GM12878 (cell line): ENCODE measurements at regions not wholly inside any gene's neighbourhood (a gene's known extent, or its start where the extent isn't known, plus 50 kb on each side); places are given as distances from the start of the nearest gene placed in this dataset.

Source experiments
- ATAC-seq: fragments of 200-7000 bp; cut with Tn5 transposase; 3 replicates; pipeline ENCODE4 v1.9.1; 2020; ENCODE audit warnings: mild to moderate bottlenecking, moderate library complexity
- BruUV-seq: library from RNA; stranded (reverse); fragments of 400-500 nt; replicated peaks from 2 replicates; lab custom pipeline; 2021; lab: Mats Ljungman, UMichigan
- CTCF ChIA-PET: fragments of 300-600 bp; sonication (Branson Sonifier 250); formaldehyde crosslinking; extraction: SDS; loops from one replicate; lab custom pipeline; 2021; ENCODE audit warnings: inconsistent platforms; lab: Yijun Ruan, JAX
- POLR2A ChIA-PET: fragments of 350-600 bp; formaldehyde crosslinking; extraction: SDS; loops from one replicate; lab custom pipeline; 2021; ENCODE audit warnings: inconsistent platforms; lab: Charles Lee
- RAD21 ChIA-PET: fragments of 300-600 bp; sonication (Branson Sonifier 250); formaldehyde crosslinking; loops from one replicate; lab custom pipeline; 2023; ENCODE audit warnings: antibody characterized with exemption; ENCODE audit not compliant: unreplicated experiment; lab: Charles Lee
- SMC1A ChIA-PET: fragments of 300-600 bp; sonication (Branson Sonifier 250); formaldehyde crosslinking; loops from one replicate; lab custom pipeline; 2023; ENCODE audit not compliant: unreplicated experiment, uncharacterized antibody; lab: Charles Lee
- DNase-seq: peaks from one replicate; pipeline ENCODE4 v3.0.0-alpha.2; 2011; ENCODE audit warnings: low read depth, low spot score
- FAIRE-seq: peaks from 3 replicates; lab custom pipeline; 2011; peaks lifted over from hg19 to GRCh38; lab: Jason Lieb, UNC
- H2AFZ ChIP-seq: 2 replicates; pipeline ENCODE4 v1.6.0; 2011; ENCODE audit warnings: low read depth, low read length, control low read depth; ENCODE audit not compliant: control insufficient read depth
- H3K27ac ChIP-seq: 2 replicates; pipeline ENCODE4 v1.5.1; 2011; ENCODE audit warnings: control low read depth; ENCODE audit not compliant: control insufficient read depth, insufficient read depth
- H3K27me3 ChIP-seq, 2 experiments: replicated peaks in 1 of 2; 2 replicates each; pipeline versions ENCODE4 v1.6.0 to v1.6.1; 2011; ENCODE audit warnings: low read length in 1 of 2; ENCODE audit not compliant: control insufficient read depth in 2 of 2, insufficient read depth in 2 of 2
- H3K36me3 ChIP-seq, 2 experiments: 2 replicates each; pipeline ENCODE4 v1.5.1; 2011; ENCODE audit warnings: low read length in 1 of 2; ENCODE audit not compliant: control insufficient read depth in 2 of 2, insufficient read depth in 2 of 2
- H3K4me1 ChIP-seq: 2 replicates; pipeline ENCODE4 v1.6.1; 2011; ENCODE audit warnings: mild to moderate bottlenecking, low read length, moderate library complexity, mixed read lengths; ENCODE audit not compliant: control insufficient read depth, insufficient read depth
- H3K4me2 ChIP-seq: 2 replicates; pipeline ENCODE4 v1.6.0; 2011; ENCODE audit warnings: control low read depth; ENCODE audit not compliant: control insufficient read depth, insufficient read depth
- H3K4me3 ChIP-seq: fragments of 200-600 bp; sonication (generic); 2 replicates; pipeline ENCODE4 v1.5.1; 2016
- H3K79me2 ChIP-seq: 2 replicates; pipeline ENCODE4 v1.6.0; 2011; ENCODE audit warnings: low read length; ENCODE audit not compliant: control insufficient read depth, insufficient read depth
- H3K9ac ChIP-seq: 2 replicates; pipeline ENCODE4 v1.8.0; 2011; ENCODE audit warnings: low read length, control low read depth, mixed read lengths; ENCODE audit not compliant: control insufficient read depth, insufficient read depth
- H3K9me3 ChIP-seq: replicated peaks from 3 replicates; pipeline ENCODE4 v1.5.1; 2011; ENCODE audit warnings: mild to moderate bottlenecking, low read length; ENCODE audit not compliant: control insufficient read depth, insufficient read depth
- H4K20me1 ChIP-seq: 2 replicates; pipeline ENCODE4 v1.6.0; 2011; ENCODE audit not compliant: control insufficient read depth, insufficient read depth
- CBX3 ChIP-seq: fragments of 200-600 bp; sonication (generic); IDR thresholded peaks from 2 replicates; pipeline ENCODE4 v1.6.1; 2016; ENCODE audit warnings: low read depth, borderline replicate concordance
- CHD2 ChIP-seq: IDR thresholded peaks from 2 replicates; pipeline ENCODE4 v1.6.1; 2011; ENCODE audit warnings: low read depth, low read length, improper control_type of control experiment, borderline replicate concordance
- CREM ChIP-seq: IDR thresholded peaks from 2 replicates; pipeline ENCODE4 v1.6.1; 2014; ENCODE audit warnings: antibody characterized with exemption, low read depth
- FOXK2 ChIP-seq: fragments of 450-650 bp; IDR thresholded peaks from 2 replicates; pipeline ENCODE4 v1.6.1; 2017; ENCODE audit warnings: mild to moderate bottlenecking, moderate library complexity
- MTA3 ChIP-seq: IDR thresholded peaks from 2 replicates; pipeline ENCODE4 v1.6.1; 2012; ENCODE audit warnings: low read length, inconsistent platforms, borderline replicate concordance
- NR2C1 ChIP-seq: fragments of 450-650 bp; IDR thresholded peaks from 2 replicates; pipeline ENCODE4 v1.6.1; 2017; ENCODE audit warnings: antibody characterized with exemption, mild to moderate bottlenecking, moderate library complexity
- PBX3 ChIP-seq: IDR thresholded peaks from 2 replicates; pipeline ENCODE4 v1.6.1; 2011; ENCODE audit warnings: mild to moderate bottlenecking, low read depth, low read length, moderate library complexity; ENCODE audit not compliant: insufficient replicate concordance
- STAT3 ChIP-seq: IDR thresholded peaks from 2 replicates; pipeline ENCODE4 v1.6.1; 2011; ENCODE audit warnings: low read depth, low read length, improper control_type of control experiment
- TCF3 ChIP-seq: IDR thresholded peaks from 2 replicates; pipeline ENCODE4 v1.6.1; 2012; ENCODE audit warnings: low read depth, mild to moderate bottlenecking, low read length, borderline replicate concordance; ENCODE audit not compliant: insufficient read depth
- ZBTB11 ChIP-seq: fragments of 450-650 bp; formaldehyde crosslinking; IDR thresholded peaks from 2 replicates; pipeline ENCODE4 v1.5.0; 2022; ENCODE audit warnings: mild to moderate bottlenecking, missing genetic modification characterization
- ZBTB33 ChIP-seq: fragments of 450-650 bp; IDR thresholded peaks from 2 replicates; pipeline ENCODE4 v1.6.1; 2017; ENCODE audit warnings: mild to moderate bottlenecking
- ZBTB40 ChIP-seq: fragments of 450-650 bp; IDR thresholded peaks from 2 replicates; pipeline ENCODE4 v1.6.1; 2016; ENCODE audit warnings: mild to moderate bottlenecking, moderate library complexity, borderline replicate concordance
- ZNF274 ChIP-seq: IDR thresholded peaks from one replicate; pipeline ENCODE4 v1.8.0; 2011; ENCODE audit not compliant: insufficient read length, insufficient read depth
- WGBS: methylation state at CpG from one replicate; pipeline ENCODE4 v1.1.6; 2016; ENCODE audit warnings: low lambda C conversion rate; ENCODE audit not compliant: insufficient replicate concordance, insufficient coverage; ENCODE audit errors: missing lambda C conversion rate; 5-methylcytosine and 5-hydroxymethylcytosine counted together
- in situ Hi-C: fragments of 300-500 bp; cut with MboI; formaldehyde crosslinking; loops from 9 replicates; pipeline ENCODE4 v1.14.3; 2018; ENCODE audit warnings: mixed read lengths
- intact Hi-C: fragments of 100-400 bp; cut with micrococcal nuclease; formaldehyde crosslinking; loops from one replicate; pipeline ENCODE4 v1.14.2; 2022; ENCODE audit not compliant: unreplicated experiment

- CTCF ChIA-PET: no interaction called here
- Histone ChIP-seq H3K9me3 (no peaks in the 10 kb centered on the region; the same call in 2 of the 3 replicates), H3K36me3 (no peaks in the 10 kb centered on the region), H3K4me2 (no peak overlapping the region), H3K27me3 (no peaks in the 10 kb centered on the region), H3K27ac (no peak overlapping the region), H3K4me3 (no peak overlapping the region), H3K4me1 (no peaks in the 10 kb centered on the region), H3K79me2 (no peaks in the 10 kb centered on the region), H2AFZ (no peak overlapping the region), H3K9ac (no peak overlapping the region), H4K20me1 (no peaks in the 10 kb centered on the region)
- BruUV-seq: no TSS peak
- ATAC-seq (no peak), FAIRE-seq (no peak), DNase-seq (no peak)
- in situ Hi-C loops (no loop called here), intact Hi-C loops (no loop called here)
- RAD21 ChIA-PET: no interaction called here
- POLR2A ChIA-PET: no interaction called here
- SMC1A ChIA-PET: no interaction called here
- 82% methylated on average over 1 of the region's 1 CpG for WGBS
- no peak for TF ChIP-seq STAT3
- TF ChIP-seq NR2C1: no peak
- no peak for TF ChIP-seq CBX3
- TF ChIP-seq TCF3: no peak
- TF ChIP-seq CREM: no peak
- TF ChIP-seq ZBTB33: no peak
- no peak for TF ChIP-seq ZBTB40
- no peak for TF ChIP-seq PBX3
- TF ChIP-seq MTA3: no peak
- no peak for TF ChIP-seq ZBTB11 (CRISPR knock-in tag)
- TF ChIP-seq FOXK2: no peak
- TF ChIP-seq CHD2: no peak
- TF ChIP-seq ZNF274: no peak
Measured at GRCh38 chr1:239616673-239617072, 230.3 kb downstream of the CHRM3 start.
